GM12865 (cell line): ENCODE measurements at regions not wholly inside any gene's neighbourhood (a gene's known extent, or its start where the extent isn't known, plus 50 kb on each side); places are given as distances from the start of the nearest gene placed in this dataset.

Experiments used
- DNase-seq: peaks from one replicate; pipeline ENCODE4 v3.0.0; 2010; ENCODE audit warnings: low read depth
- H3K4me3 ChIP-seq: 2 replicates; pipeline ENCODE4 v1.5.1; 2011; ENCODE audit warnings: mild to moderate bottlenecking, low read depth, low read length, control low read depth
- TF ChIP-seq, protein P1 (sequence below): IDR thresholded peaks from 2 replicates; pipeline ENCODE4 v1.5.1; 2011; ENCODE audit warnings: low read length, control low read depth, low read depth, inconsistent platforms; ENCODE audit not compliant: insufficient read depth; ENCODE audit errors: missing control alignments

DNA sequence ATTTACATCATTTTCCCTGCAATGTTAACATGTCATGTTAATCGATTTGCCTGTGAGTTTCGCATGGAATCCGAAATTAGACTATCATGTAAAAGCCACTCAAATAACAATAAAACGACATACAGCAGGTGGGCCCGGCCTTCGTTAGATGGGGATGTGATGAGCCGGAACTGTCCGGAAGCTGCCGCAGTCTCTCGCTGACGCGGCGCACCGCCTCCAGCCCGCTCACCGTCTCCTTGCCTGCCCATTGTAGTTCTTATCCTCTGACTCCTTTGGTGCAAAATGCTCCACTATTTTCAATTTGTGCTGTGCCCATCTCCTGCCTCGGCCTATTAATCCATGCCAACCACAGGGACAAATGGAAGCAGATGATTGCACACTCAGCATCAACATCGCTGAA is 877.5 kb upstream of the TENM3 start:
- TF ChIP-seq, protein P1, sequence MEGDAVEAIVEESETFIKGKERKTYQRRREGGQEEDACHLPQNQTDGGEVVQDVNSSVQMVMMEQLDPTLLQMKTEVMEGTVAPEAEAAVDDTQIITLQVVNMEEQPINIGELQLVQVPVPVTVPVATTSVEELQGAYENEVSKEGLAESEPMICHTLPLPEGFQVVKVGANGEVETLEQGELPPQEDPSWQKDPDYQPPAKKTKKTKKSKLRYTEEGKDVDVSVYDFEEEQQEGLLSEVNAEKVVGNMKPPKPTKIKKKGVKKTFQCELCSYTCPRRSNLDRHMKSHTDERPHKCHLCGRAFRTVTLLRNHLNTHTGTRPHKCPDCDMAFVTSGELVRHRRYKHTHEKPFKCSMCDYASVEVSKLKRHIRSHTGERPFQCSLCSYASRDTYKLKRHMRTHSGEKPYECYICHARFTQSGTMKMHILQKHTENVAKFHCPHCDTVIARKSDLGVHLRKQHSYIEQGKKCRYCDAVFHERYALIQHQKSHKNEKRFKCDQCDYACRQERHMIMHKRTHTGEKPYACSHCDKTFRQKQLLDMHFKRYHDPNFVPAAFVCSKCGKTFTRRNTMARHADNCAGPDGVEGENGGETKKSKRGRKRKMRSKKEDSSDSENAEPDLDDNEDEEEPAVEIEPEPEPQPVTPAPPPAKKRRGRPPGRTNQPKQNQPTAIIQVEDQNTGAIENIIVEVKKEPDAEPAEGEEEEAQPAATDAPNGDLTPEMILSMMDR = no peak
- H3K4me3 ChIP-seq = no peak overlapping the region
- no peak for DNase-seq

DNA sequence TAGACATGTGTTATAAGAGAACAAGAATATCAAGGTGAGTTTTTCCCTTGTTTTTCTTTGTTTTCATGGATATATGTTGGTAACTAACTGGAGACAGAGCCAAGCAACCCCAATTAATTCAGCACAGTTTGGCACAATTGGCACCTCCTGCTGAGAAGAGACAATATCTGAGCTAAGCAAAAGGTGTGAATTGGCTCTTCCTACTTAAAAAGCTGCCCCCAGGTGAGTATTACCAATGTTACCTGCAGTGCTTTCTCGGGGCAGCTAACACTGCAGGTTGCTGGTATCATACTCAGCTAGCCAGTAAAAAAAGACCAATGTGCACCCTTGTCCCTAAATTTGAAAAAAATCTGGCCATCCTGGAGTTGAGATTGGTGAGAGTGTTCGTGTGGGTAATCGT is 871.2 kb upstream of the TENM3 start:
- H3K4me3 ChIP-seq = no peak overlapping the region
- no peak for DNase-seq
- TF ChIP-seq, protein P1 = no peak

DNA sequence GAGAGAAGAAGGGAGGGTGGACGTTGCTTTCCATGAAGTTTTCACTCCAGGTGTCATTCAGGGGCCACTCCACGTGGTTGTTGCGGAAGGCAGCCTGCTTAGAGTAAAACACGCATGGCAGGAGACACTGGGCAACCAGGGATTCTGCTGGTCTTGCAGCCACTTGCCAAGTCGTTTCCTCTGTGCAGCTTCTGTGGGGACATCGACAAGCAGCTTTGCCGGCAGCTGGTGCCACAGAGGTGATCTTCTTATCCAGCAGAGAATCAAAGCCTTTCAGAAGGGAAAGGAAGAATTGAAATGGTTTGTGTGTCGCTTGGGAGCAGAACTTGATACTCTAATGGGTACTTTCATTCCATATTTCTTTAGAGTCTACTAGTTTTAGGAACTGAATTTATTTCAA is 867.1 kb upstream of the TENM3 start:
- no peak for DNase-seq
- TF ChIP-seq, protein P1 = no peak
- no peak overlapping the region for H3K4me3 ChIP-seq

DNA sequence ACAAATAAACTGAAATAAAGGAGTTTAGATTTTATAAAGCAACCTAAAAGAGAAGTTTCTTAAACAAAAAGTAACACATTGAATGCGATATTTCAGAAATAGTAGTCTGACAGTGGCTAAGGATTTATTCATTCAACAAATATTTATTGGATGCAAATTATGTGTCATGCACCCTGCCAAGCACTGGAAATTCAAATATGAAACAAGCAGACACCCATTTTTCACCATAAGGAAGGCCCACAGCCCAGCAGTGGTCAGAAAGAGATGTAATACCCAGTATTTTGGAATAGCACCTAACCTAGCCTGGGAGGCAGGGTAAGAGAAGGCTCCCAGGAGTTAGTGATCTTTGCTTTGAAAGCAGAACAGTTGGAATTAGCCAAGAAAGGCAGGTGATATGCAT is 855.1 kb upstream of the TENM3 start:
- DNase-seq = no peak
- no peak overlapping the region for H3K4me3 ChIP-seq
- TF ChIP-seq, protein P1 = no peak

DNA sequence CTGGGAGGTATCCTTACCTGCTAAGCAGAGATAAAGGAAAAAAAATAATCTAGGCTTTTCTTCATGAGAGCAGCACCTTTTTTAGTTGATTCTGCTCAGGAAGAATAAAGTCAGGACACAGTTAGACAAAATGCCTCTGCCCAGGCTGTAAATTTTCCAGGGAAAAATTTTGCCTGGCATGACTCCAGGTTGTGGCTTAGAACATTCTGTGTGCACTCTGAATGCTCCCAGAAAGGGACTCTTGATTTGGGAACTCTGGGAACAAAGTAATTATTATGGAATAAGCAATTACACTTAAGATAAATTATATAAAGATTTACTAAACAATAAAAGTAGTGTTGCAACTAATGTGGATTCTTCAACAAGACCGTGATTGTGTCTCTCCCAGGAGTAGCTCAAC is 826.2 kb upstream of the TENM3 start:
- TF ChIP-seq, protein P1 = no peak
- H3K4me3 ChIP-seq = no peak overlapping the region
- no peak for DNase-seq

DNA sequence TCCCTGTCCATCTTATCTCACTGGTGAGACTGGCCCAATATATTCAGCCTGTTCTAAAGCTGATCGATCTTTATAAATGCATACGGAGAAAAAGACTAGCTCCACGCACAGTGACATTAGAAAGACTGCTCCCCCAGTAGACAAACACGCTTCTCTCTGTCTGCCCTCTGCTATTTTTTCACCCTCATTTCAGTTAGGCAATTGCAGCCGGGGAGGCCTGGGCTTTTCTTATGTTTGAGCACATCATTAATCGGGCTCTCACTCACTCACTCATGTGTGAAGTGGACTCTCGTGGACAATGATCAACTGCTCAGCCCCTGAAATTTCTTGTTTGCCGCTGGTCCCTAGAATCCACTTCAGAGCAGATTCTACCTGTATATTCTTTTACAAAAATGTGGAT is 824.7 kb upstream of the TENM3 start:
- DNase-seq = no peak
- TF ChIP-seq, protein P1 = no peak
- H3K4me3 ChIP-seq = no peak overlapping the region

DNA sequence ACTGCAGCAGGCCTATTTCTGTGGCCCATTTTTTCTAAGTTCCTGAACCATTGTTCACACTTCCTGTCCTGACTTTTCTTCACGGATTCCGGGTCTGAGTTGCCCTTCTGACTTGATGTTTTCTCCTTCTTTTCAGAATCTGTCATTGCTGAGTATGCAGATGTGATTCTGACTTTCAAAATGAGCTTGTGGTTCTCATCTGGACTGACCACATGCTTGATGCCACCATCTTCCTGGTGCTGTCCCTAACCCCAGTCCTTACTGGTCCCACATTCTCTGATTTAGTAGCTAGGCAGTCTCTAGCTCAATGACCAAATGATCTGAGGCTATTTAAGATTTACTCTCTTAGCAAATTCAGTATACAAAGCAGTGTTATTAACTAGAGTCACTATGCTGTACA is 822.3 kb upstream of the TENM3 start:
- TF ChIP-seq, protein P1 = no peak
- no peak for DNase-seq
- H3K4me3 ChIP-seq = no peak overlapping the region
